Fibroblast of mammary gland (primary cell): ENCODE measurements at regions not wholly inside any gene's neighbourhood (a gene's known extent, or its start where the extent isn't known, plus 50 kb on each side); places are given as distances from the start of the nearest gene placed in this dataset.

Source experiments
- DNase-seq: peaks from one replicate; pipeline ENCODE4 v3.0.0-alpha.2; 2010; ENCODE audit warnings: low read depth
- H3K4me3 ChIP-seq: 2 replicates; pipeline ENCODE4 v1.5.1; 2011; ENCODE audit warnings: low read depth, mild to moderate bottlenecking, low read length, moderate library complexity; ENCODE audit not compliant: control insufficient read depth
- TF ChIP-seq, protein P1 (sequence below): conservative IDR thresholded peaks from 2 replicates; pipeline ENCODE4 v1.5.1; 2011; ENCODE audit warnings: low read depth, low read length, inconsistent platforms; ENCODE audit not compliant: control insufficient read depth, insufficient read depth

GRCh38 chr20:23197836-23198235 lies 111.7 kb upstream of the CD93 start:
- TF ChIP-seq, protein P1, sequence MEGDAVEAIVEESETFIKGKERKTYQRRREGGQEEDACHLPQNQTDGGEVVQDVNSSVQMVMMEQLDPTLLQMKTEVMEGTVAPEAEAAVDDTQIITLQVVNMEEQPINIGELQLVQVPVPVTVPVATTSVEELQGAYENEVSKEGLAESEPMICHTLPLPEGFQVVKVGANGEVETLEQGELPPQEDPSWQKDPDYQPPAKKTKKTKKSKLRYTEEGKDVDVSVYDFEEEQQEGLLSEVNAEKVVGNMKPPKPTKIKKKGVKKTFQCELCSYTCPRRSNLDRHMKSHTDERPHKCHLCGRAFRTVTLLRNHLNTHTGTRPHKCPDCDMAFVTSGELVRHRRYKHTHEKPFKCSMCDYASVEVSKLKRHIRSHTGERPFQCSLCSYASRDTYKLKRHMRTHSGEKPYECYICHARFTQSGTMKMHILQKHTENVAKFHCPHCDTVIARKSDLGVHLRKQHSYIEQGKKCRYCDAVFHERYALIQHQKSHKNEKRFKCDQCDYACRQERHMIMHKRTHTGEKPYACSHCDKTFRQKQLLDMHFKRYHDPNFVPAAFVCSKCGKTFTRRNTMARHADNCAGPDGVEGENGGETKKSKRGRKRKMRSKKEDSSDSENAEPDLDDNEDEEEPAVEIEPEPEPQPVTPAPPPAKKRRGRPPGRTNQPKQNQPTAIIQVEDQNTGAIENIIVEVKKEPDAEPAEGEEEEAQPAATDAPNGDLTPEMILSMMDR, result no peak
- DNase-seq, result peak; percentile 31
- no peak overlapping the region for H3K4me3 ChIP-seq

GRCh38 chr20:23195636-23196035 lies 109.5 kb upstream of the CD93 start:
- no peak for DNase-seq
- TF ChIP-seq, protein P1, result no peak
- no peak overlapping the region for H3K4me3 ChIP-seq

GRCh38 chr20:23193801-23194384 lies 107.8 kb upstream of the CD93 start:
- no peak overlapping the region for H3K4me3 ChIP-seq
- DNase-seq, result no peak
- TF ChIP-seq, protein P1, result no peak

- TF ChIP-seq, protein P1, result no peak
- H3K4me3 ChIP-seq, result no peak overlapping the region
- DNase-seq, result no peak
Measured at GRCh38 chr20:23192469-23192868, 106.3 kb upstream of the CD93 start.

DNA sequence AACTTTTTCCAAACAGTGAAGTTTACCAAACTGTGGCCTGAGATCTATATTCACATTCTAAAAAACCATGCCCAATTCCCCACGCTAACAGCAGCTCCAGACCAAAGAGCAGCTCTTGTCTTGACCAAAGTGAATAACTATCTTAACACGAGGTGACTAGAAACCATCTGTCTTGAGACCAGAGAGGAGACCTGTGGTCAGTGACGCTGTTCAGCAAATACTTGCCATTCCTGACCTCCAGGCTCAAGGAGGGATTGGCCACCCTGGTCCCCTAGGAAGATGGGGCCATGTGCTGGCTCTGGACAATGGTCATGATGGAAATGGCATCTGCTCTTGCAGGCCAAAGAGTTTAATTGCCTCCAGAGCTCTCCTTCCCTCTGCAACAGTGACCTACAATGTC lies 104.4 kb upstream of the CD93 start:
- no peak for DNase-seq
- no peak overlapping the region for H3K4me3 ChIP-seq
- TF ChIP-seq, protein P1, result no peak

DNA sequence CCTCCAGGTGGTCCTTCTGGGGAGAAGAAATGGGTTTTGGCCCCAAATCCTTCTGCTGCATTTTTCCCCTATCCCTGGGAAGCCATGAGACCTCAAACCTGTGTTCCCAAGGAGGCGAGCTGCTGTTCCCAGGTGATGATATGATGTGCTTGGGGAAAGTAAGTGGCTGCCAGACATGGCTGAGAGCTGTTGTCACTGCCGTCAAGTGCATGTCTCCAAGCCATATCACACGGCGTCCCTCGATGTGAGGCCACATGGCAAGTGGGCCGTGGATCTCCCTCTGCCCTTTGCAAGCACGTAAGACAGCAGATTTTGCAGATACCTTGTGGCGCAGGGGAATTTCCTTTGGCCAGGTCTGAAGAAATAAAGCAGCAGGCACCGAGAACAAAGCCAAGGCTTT lies 103.7 kb upstream of the CD93 start:
- no peak for DNase-seq
- H3K4me3 ChIP-seq, result no peak overlapping the region
- TF ChIP-seq, protein P1, result no peak

GRCh38 chr20:23189341-23189740 lies 103.2 kb upstream of the CD93 start:
- no peak for DNase-seq
- no peak overlapping the region for H3K4me3 ChIP-seq
- TF ChIP-seq, protein P1, result no peak
